SK-N-SH (cell line): ENCODE measurements at regions not wholly inside any gene's neighbourhood (a gene's known extent, or its start where the extent isn't known, plus 50 kb on each side); places are given as distances from the start of the nearest gene placed in this dataset.

ENCODE experiments used
- CTCF ChIA-PET: fragments of 300-600, 350-600 bp; formaldehyde crosslinking; extraction: SDS; loops from one replicate; lab custom pipeline; 2021; lab: Yijun Ruan, JAX
- POLR2A ChIA-PET: fragments of 350-600 bp; sonication (Branson Sonifier 250); formaldehyde crosslinking; extraction: SDS; loops from one replicate; lab custom pipeline; 2020; ENCODE audit warnings: antibody characterized with exemption, inconsistent platforms; lab: Yijun Ruan, JAX
- DNase-seq: peaks from one replicate; pipeline ENCODE4 v3.0.0; 2012
- H2AFZ ChIP-seq: fragments of 200-600 bp; sonication (generic); 2 replicates; pipeline ENCODE4 v1.8.1; 2016; ENCODE audit warnings: antibody characterized with exemption, mild to moderate bottlenecking, low read depth
- H3F3A ChIP-seq: fragments of 200-600 bp; sonication (generic); replicated peaks from 2 replicates; pipeline ENCODE3; 2016; ENCODE audit warnings: antibody characterized with exemption, mild to moderate bottlenecking; ENCODE audit not compliant: insufficient read depth
- H3K27ac ChIP-seq, 2 experiments: fragments of 200-500 bp in 1 of 2; fragments of 200-600 bp in 1 of 2; sonication (Bioruptor generic) in 1 of 2; sonication (generic), shearing (Covaris generic) in 1 of 2; 2 replicates each; pipeline versions ENCODE4 v1.5.1 to v1.6.1; 2014 to 2016; ENCODE audit warnings: low read depth in 2 of 2, inconsistent platforms in 1 of 2, low read length in 1 of 2, mild to moderate bottlenecking in 1 of 2, mixed read lengths in 1 of 2
- H3K27me3 ChIP-seq: fragments of 200-600 bp; sonication (generic), shearing (Covaris generic); 2 replicates; pipeline ENCODE4 v1.6.1; 2016; ENCODE audit warnings: mixed run types; ENCODE audit not compliant: insufficient read depth
- H3K36me3 ChIP-seq, 2 experiments: fragments of 200-500 bp in 1 of 2; fragments of 200-600 bp in 1 of 2; sonication (Bioruptor generic) in 1 of 2; sonication (generic) in 1 of 2; replicated peaks in 1 of 2; 2 replicates each; pipeline versions ENCODE3 to v1.5.1; 2014 to 2016; ENCODE audit warnings: low read length in 1 of 2, mild to moderate bottlenecking in 1 of 2; ENCODE audit not compliant: insufficient read depth in 2 of 2, control insufficient read depth in 1 of 2
- H3K4me1 ChIP-seq, 2 experiments: fragments of 200-500 bp in 1 of 2; fragments of 200-600 bp in 1 of 2; sonication (Bioruptor generic) in 1 of 2; sonication (generic), shearing (Covaris generic) in 1 of 2; 2 replicates each; pipeline versions ENCODE4 v1.5.1 to v1.6.1; 2014 to 2016; ENCODE audit warnings: low read depth in 1 of 2, low read length in 1 of 2, mixed run types in 1 of 2; ENCODE audit not compliant: insufficient read depth in 2 of 2, control insufficient read depth in 1 of 2
- H3K4me2 ChIP-seq: fragments of 200-600 bp; sonication (generic), shearing (Covaris generic); 2 replicates; pipeline ENCODE4 v1.6.1; 2017; ENCODE audit warnings: mixed run types
- H3K4me3 ChIP-seq, 2 experiments: fragments of 200-500 bp in 1 of 2; fragments of 200-600 bp in 1 of 2; sonication (Bioruptor generic) in 1 of 2; sonication (generic), shearing (Covaris generic) in 1 of 2; 2 replicates each; pipeline versions ENCODE4 v1.5.1 to v1.8.1; 2014 to 2016; ENCODE audit warnings: low read depth in 2 of 2, inconsistent platforms in 1 of 2, low read length in 1 of 2, mild to moderate bottlenecking in 1 of 2, mixed read lengths in 1 of 2, moderate library complexity in 1 of 2
- H3K79me2 ChIP-seq: fragments of 200-600 bp; sonication (generic); 2 replicates; pipeline ENCODE4 v1.8.1; 2017; ENCODE audit warnings: mild to moderate bottlenecking; ENCODE audit not compliant: insufficient read depth
- H3K9ac ChIP-seq: fragments of 200-600 bp; sonication (generic); 2 replicates; pipeline ENCODE4 v1.6.1; 2017; ENCODE audit warnings: mixed run types
- H3K9me2 ChIP-seq: fragments of 200-600 bp; sonication (generic); 2 replicates; pipeline ENCODE4 v1.6.1; 2017; ENCODE audit warnings: mixed run types
- H3K9me3 ChIP-seq: fragments of 200-600 bp; sonication (generic); 2 replicates; pipeline ENCODE4 v1.6.1; 2017; ENCODE audit warnings: mixed run types, mild to moderate bottlenecking, moderate library complexity
- H4K20me1 ChIP-seq: fragments of 200-600 bp; sonication (generic); 2 replicates; pipeline ENCODE4 v1.6.1; 2017; ENCODE audit warnings: mild to moderate bottlenecking, mixed run types; ENCODE audit not compliant: insufficient read depth
- CTCF ChIP-seq: fragments of 200-600 bp; sonication (generic); IDR thresholded peaks from 2 replicates; pipeline ENCODE4 v1.6.1; 2017; ENCODE audit warnings: antibody characterized with exemption, mild to moderate bottlenecking, moderate library complexity
- ELF1 ChIP-seq: IDR thresholded peaks from 2 replicates; pipeline ENCODE4 v1.4.0; 2012
- EP300 ChIP-seq, 2 experiments: IDR thresholded peaks; 2 replicates each; pipeline versions ENCODE4 v1.4.0 to v1.6.1; 2012; ENCODE audit warnings: borderline replicate concordance in 1 of 2, low read depth in 1 of 2, low read length in 1 of 2
- FOSL2 ChIP-seq: IDR thresholded peaks from 2 replicates; pipeline ENCODE4 v1.4.0; 2012; ENCODE audit warnings: low read depth, mild to moderate bottlenecking, moderate library complexity, borderline replicate concordance
- FOXJ3 ChIP-seq: sonication (generic); formaldehyde crosslinking; IDR thresholded peaks from 2 replicates; pipeline ENCODE4 v1.5.1; 2020; ENCODE audit warnings: mild to moderate bottlenecking, missing genetic modification reagents
- FOXM1 ChIP-seq: IDR thresholded peaks from 2 replicates; pipeline ENCODE4 v1.4.0; 2012; ENCODE audit warnings: low read depth, mild to moderate bottlenecking
- IRF3 ChIP-seq: fragments of 150-350 bp; IDR thresholded peaks from 2 replicates; pipeline ENCODE4 v1.6.1; 2016; ENCODE audit warnings: mild to moderate bottlenecking, low read depth, low read length
- JUND ChIP-seq: IDR thresholded peaks from 2 replicates; pipeline ENCODE4 v1.4.0; 2012
- NFIC ChIP-seq: IDR thresholded peaks from 2 replicates; pipeline ENCODE4 v1.4.0; 2012; ENCODE audit warnings: borderline replicate concordance
- NRF1 ChIP-seq: IDR thresholded peaks from 2 replicates; pipeline ENCODE4 v1.6.1; 2012; ENCODE audit warnings: low read depth, mild to moderate bottlenecking, low read length
- RAD21 ChIP-seq: IDR thresholded peaks from 2 replicates; pipeline ENCODE4 v1.6.1; 2012; ENCODE audit warnings: mild to moderate bottlenecking, low read length
- RFX5 ChIP-seq: IDR thresholded peaks from 2 replicates; pipeline ENCODE4 v1.6.1; 2012; ENCODE audit warnings: mild to moderate bottlenecking, improper control_type of control experiment, low read length
- SMC3 ChIP-seq: IDR thresholded peaks from 2 replicates; pipeline ENCODE4 v1.6.1; 2012; ENCODE audit warnings: low read depth, low read length, improper control_type of control experiment
- TAF1 ChIP-seq: IDR thresholded peaks from 2 replicates; pipeline ENCODE4 v1.6.1; 2012; ENCODE audit warnings: low read depth, mild to moderate bottlenecking, low read length, moderate library complexity, borderline replicate concordance
- TCF12 ChIP-seq: IDR thresholded peaks from 2 replicates; pipeline ENCODE4 v1.4.0; 2012
- USF1 ChIP-seq: IDR thresholded peaks from 2 replicates; pipeline ENCODE4 v1.4.0; 2012; ENCODE audit warnings: low read depth, borderline replicate concordance
- YY1 ChIP-seq: IDR thresholded peaks from 2 replicates; pipeline ENCODE4 v1.4.0; 2012; ENCODE audit warnings: low read depth, mild to moderate bottlenecking
- WGBS: methylation state at CpG from one replicate; pipeline ENCODE4 v1.1.6; 2017; ENCODE audit warnings: low lambda C conversion rate; 5-methylcytosine and 5-hydroxymethylcytosine counted together

- H2AFZ ChIP-seq = no peak overlapping the region
- H3K9me3 ChIP-seq = no peaks in the 10 kb centered on the region
- CTCF ChIA-PET = interaction anchor here (1.1 to 1.7 kb wide), 3 partner anchors 16 to 30 kb away, joined by 3 to 6 read pairs (median 6); no protein-coding TSS in a partner anchor
- H3K4me3 ChIP-seq = no peak overlapping the region
- H3F3A ChIP-seq = no peaks in the 10 kb centered on the region
- no peak overlapping the region for H3K4me2 ChIP-seq
- 85% methylated on average over 15 of the region's 23 CpGs for WGBS
- H3K27me3 ChIP-seq = no peaks in the 10 kb centered on the region
- H3K27ac ChIP-seq = no peak overlapping the region
- no peaks in the 10 kb centered on the region for H3K79me2 ChIP-seq
- no peaks in the 10 kb centered on the region for H3K36me3 ChIP-seq
- POLR2A ChIA-PET = no interaction called here
- TF ChIP-seq JUND (no peak), RFX5 (no peak), SMC3 (no peak), TCF12 (no peak), RAD21 (no peak), EP300 (IDR thresholded peaks at IDR 0.05; ENCODE audit: borderline replicate concordance in 1 of 2, low read depth in 1 of 2, low read length in 1 of 2) (no peak), FOXJ3 (CRISPR knock-in tag) (no peak), NRF1 (no peak), FOSL2 (no peak), CTCF (no peak), IRF3 (no peak), FOXM1 (no peak), YY1 (no peak), USF1 (no peak), NFIC (no peak), TAF1 (no peak), ELF1 (no peak)
- H4K20me1 ChIP-seq = no peaks in the 10 kb centered on the region
- H3K9me2 ChIP-seq = no peaks in the 10 kb centered on the region
- no peaks in the 10 kb centered on the region; a peak in 1 of 4 replicates for H3K4me1 ChIP-seq
- H3K9ac ChIP-seq = no peak overlapping the region
- DNase-seq = no peak
These were observed 74.7 kb downstream of the PSMG1 start for GRCh38 chr21:39108291-39109162.
